Activated CD4-positive, alpha-beta memory T cell treated with anti-CD3 and anti-CD28 coated beads for 36 hours (primary cell): ENCODE measurements at regions not wholly inside any gene's neighbourhood (a gene's known extent, or its start where the extent isn't known, plus 50 kb on each side); places are given as distances from the start of the nearest gene placed in this dataset.

Experiments used
- CTCF ChIA-PET: fragments of 350-600 bp; sonication (Branson Sonifier 250); formaldehyde crosslinking; loops from one replicate; lab custom pipeline; 2021; ENCODE audit warnings: antibody characterized with exemption, inconsistent platforms; lab: Charles Lee
- POLR2A ChIA-PET: fragments of 350-600 bp; sonication (Branson Sonifier 250); formaldehyde crosslinking; loops from one replicate; lab custom pipeline; 2021; ENCODE audit warnings: antibody characterized with exemption; lab: Charles Lee
- DNase-seq: peaks from one replicate; pipeline ENCODE4 v3.0.0-alpha.2; 2020
- H3K27ac Mint-ChIP-seq: one replicate; pipeline ENCODE4 v1.8.0; 2021; ENCODE audit warnings: mixed read lengths
- H3K27me3 Mint-ChIP-seq: one replicate; pipeline ENCODE4 v1.8.0; 2021; ENCODE audit warnings: mixed read lengths
- H3K36me3 Mint-ChIP-seq: one replicate; pipeline ENCODE4 v1.8.0; 2021; ENCODE audit warnings: mixed read lengths
- H3K4me1 Mint-ChIP-seq: one replicate; pipeline ENCODE4 v1.8.0; 2021; ENCODE audit warnings: low read depth, mixed read lengths
- H3K4me3 Mint-ChIP-seq: one replicate; pipeline ENCODE4 v1.8.0; 2021; ENCODE audit warnings: mild to moderate bottlenecking, mixed read lengths
- H3K9me3 Mint-ChIP-seq: one replicate; pipeline ENCODE4 v1.8.0; 2021; ENCODE audit warnings: mixed read lengths
- intact Hi-C: fragments of 100-400 bp; cut with micrococcal nuclease; formaldehyde crosslinking; loops from one replicate; pipeline ENCODE4 v1.15.1; 2023

DNA sequence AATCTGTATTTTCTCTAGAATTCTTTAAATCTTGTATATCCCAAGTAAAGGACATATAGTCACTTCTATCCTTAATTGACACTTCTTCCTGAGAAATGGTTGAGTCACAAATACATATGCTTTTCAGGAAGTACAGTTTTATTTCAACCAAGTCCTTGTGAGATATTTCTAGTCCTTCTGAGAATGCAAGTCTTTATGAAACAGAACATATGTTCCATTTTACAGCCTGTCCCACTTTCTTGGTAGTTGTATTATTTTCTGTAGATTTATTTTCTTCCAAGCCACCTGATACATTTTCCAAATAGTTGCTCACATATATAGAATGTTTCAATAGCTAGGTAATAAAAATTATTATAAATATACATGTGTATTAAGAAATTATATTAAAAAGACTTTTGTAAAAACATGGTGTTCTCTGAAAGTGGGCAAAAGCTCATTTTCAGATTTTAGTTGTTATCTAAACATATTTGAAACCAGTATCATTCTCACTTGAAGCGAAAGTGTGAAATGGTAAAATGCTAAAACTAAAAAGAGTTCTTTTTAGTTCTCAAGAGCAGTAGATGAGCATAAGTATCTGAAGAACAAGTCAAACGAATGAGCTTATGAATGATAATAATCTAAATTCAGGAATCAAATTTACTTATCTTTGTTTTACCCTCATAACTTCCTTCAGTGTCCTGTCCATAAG is 468.0 kb downstream of the EPHA5 start:
- ChIA-PET POLR2A (no interaction called here), CTCF (no interaction called here)
- H3K4me1 Mint-ChIP-seq, result no peaks in the 10 kb centered on the region
- H3K9me3 Mint-ChIP-seq, result peaks cover 15% of the 10 kb centered on the region
- H3K27ac Mint-ChIP-seq, result no peak overlapping the region
- no peak overlapping the region for H3K4me3 Mint-ChIP-seq
- no peaks in the 10 kb centered on the region for H3K27me3 Mint-ChIP-seq
- no peak for DNase-seq
- intact Hi-C loops, result no loop called here
- H3K36me3 Mint-ChIP-seq, result no peaks in the 10 kb centered on the region

DNA sequence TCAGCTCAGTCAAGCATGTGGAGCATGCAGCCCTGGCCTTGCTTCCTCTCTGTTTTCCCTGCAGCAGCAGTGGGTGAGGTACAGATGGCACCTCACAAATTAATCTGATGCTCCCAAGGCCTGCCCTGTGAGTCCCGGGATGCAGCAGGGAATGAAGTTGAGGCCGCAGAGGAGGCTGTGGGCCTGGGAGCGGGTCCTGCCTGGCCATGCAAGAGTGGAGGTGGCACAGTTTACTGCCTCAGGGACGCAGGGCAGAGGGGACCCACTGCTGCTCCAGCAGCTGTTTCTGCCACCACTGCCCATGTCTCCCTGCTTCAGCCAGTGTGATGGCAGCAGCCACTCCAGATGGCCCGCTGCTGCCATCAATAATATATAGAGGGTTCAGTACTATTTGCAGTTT is 474.6 kb downstream of the EPHA5 start:
- CTCF ChIA-PET, result no interaction called here
- POLR2A ChIA-PET, result no interaction called here
- H3K4me1 Mint-ChIP-seq, result no peaks in the 10 kb centered on the region
- no peak for DNase-seq
- peaks cover 13% of the 10 kb centered on the region for H3K9me3 Mint-ChIP-seq
- no peak overlapping the region for H3K4me3 Mint-ChIP-seq
- H3K27me3 Mint-ChIP-seq, result no peaks in the 10 kb centered on the region
- intact Hi-C loops, result no loop called here
- no peaks in the 10 kb centered on the region for H3K36me3 Mint-ChIP-seq
- no peak overlapping the region for H3K27ac Mint-ChIP-seq

DNA sequence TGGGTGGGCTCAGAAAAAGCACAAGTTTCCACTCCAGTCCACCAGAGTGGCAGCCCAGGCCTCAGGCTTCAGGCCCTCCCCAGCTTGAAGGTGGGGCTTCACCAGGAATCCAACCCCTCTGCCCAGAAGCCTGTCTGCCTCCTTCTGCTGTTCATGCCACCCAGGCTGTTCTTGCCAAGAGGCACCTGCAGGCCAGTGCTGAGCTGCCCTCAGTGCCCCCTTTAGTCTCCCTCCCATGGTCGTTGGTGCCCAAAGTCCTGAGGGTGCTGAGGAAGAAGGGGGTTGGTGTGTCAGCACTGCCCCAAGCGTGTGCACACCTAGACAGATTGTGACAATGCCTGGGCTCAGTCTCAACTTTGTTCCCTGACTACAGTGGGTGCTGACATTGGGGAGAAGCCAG is 475.3 kb downstream of the EPHA5 start:
- no peak overlapping the region for H3K27ac Mint-ChIP-seq
- H3K27me3 Mint-ChIP-seq, result no peaks in the 10 kb centered on the region
- no peak overlapping the region for H3K4me3 Mint-ChIP-seq
- ChIA-PET POLR2A (no interaction called here), CTCF (no interaction called here)
- H3K4me1 Mint-ChIP-seq, result no peaks in the 10 kb centered on the region
- intact Hi-C loops, result no loop called here
- DNase-seq, result no peak
- no peaks in the 10 kb centered on the region for H3K36me3 Mint-ChIP-seq
- H3K9me3 Mint-ChIP-seq, result peaks cover 15% of the 10 kb centered on the region

GRCh38 chr4:65193985-65194384 is 476.3 kb downstream of the EPHA5 start:
- no peaks in the 10 kb centered on the region for H3K36me3 Mint-ChIP-seq
- POLR2A ChIA-PET, result no interaction called here
- CTCF ChIA-PET, result no interaction called here

DNA sequence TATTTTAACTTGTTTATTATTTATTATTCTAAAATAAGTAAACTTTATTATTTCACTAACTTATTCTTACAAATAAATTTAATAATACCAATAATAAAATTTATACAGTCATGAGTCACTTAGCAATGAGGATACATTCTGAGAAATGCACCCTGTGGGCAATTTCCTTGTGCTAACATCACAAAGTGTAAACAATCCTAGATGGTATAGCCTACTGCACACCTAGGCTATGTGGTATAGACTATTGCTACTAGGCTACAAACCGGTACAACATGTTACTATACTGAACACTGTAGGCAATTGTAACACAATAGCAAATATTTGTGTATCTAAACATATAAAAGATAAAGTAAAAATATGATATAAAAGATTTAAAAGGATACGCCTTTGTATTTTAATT is 479.5 kb downstream of the EPHA5 start:
- H3K27ac Mint-ChIP-seq, result no peak overlapping the region
- intact Hi-C loops, result no loop called here
- no peaks in the 10 kb centered on the region for H3K27me3 Mint-ChIP-seq
- no peak for DNase-seq
- ChIA-PET POLR2A (no interaction called here), CTCF (no interaction called here)
- H3K36me3 Mint-ChIP-seq, result no peaks in the 10 kb centered on the region
- peaks cover 11% of the 10 kb centered on the region for H3K9me3 Mint-ChIP-seq
- H3K4me1 Mint-ChIP-seq, result no peaks in the 10 kb centered on the region
- no peak overlapping the region for H3K4me3 Mint-ChIP-seq

More at GRCh38 chr4:65193985-65194384, 476.3 kb downstream of the EPHA5 start:
- Mint-ChIP-seq H3K27ac (no peak overlapping the region), H3K4me1 (no peaks in the 10 kb centered on the region), H3K27me3 (no peaks in the 10 kb centered on the region), H3K9me3 (peaks cover 16% of the 10 kb centered on the region), H3K4me3 (no peak overlapping the region)
- intact Hi-C loops, result no loop called here
- DNase-seq, result no peak

DNA sequence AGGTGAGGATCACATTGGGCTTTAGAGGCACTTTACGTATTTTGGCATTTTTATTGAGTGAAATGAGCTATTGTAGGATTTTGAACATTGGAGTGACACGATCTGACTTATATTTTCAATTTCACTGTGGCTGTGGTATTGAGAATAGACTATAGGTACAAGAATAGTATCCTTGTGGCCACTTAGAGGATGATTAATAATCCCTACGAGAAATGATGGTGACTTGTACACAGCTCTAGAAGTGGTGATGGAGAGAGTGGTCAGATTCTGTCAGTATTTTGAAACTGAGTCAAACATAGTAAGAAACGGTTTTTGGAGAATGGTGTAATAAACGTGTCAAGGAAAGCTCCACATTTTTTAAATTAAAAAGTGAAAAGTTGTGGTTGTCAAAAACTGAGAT is 494.7 kb downstream of the EPHA5 start:
- no peaks in the 10 kb centered on the region for H3K36me3 Mint-ChIP-seq
- ChIA-PET CTCF (no interaction called here), POLR2A (interaction anchor here (0.6 kb wide), 1 partner anchor 128 kb away, joined by 3 read pairs; no protein-coding TSS in a partner anchor)
- H3K4me1 Mint-ChIP-seq, result no peaks in the 10 kb centered on the region
- H3K9me3 Mint-ChIP-seq, result peaks cover 8% of the 10 kb centered on the region
- no peak overlapping the region for H3K4me3 Mint-ChIP-seq
- no peak for DNase-seq
- no peaks in the 10 kb centered on the region for H3K27me3 Mint-ChIP-seq
- H3K27ac Mint-ChIP-seq, result no peak overlapping the region
- intact Hi-C loops, result no loop called here

DNA sequence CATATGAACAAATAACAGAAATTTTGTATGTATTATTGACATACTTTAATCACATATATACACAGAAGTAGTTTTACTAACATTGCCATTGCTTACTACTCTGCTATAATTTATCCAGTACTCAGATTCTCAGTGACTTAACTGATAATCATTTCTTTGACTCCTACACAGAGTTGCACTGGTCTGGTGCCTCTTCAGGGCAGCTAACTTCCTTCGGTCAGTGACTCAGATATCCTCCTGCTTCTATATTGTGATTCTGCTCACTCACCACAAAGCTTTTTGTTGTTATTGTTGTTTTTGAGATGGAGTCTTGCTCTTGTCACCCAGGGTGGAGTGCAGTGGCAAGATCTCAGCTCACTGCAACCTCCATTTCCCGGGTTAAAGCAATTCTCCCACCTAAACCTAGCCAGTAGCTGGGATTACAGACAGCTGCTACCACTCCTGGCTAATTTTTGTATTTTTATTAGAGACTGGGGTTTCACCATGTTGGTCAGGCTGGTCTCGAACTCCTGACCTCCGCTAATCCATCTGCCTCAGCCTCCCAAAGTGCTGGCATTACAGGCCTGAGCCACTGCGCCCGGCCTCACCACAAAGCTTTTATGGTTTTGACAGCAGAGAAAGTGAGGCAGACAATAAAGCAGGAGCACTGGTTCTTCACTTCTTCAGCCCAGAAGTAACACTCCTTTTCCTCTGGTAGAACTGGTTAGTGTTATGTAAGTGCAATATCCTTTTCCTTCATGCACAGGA is 499.3 kb downstream of the EPHA5 start:
- intact Hi-C loops, result no loop called here
- POLR2A ChIA-PET, result no interaction called here
- no peaks in the 10 kb centered on the region for H3K4me1 Mint-ChIP-seq

GRCh38 chr4:65167719-65168118 is 502.6 kb downstream of the EPHA5 start:
- Mint-ChIP-seq H3K4me3 (no peak overlapping the region), H3K9me3 (peaks cover 8% of the 10 kb centered on the region), H3K27ac (no peak overlapping the region), H3K27me3 (no peaks in the 10 kb centered on the region), H3K36me3 (no peaks in the 10 kb centered on the region), H3K4me1 (no peaks in the 10 kb centered on the region)
- no peak for DNase-seq
- ChIA-PET POLR2A (no interaction called here), CTCF (no interaction called here)
- intact Hi-C loops, result no loop called here

More for the DNA sequence above, 499.3 kb downstream of the EPHA5 start:
- Mint-ChIP-seq H3K27me3 (no peaks in the 10 kb centered on the region), H3K4me3 (no peak overlapping the region), H3K27ac (no peak overlapping the region), H3K36me3 (no peaks in the 10 kb centered on the region), H3K9me3 (peaks cover 11% of the 10 kb centered on the region)
- CTCF ChIA-PET, result interaction anchor here (0.6 kb wide), 1 partner anchor 156 kb away, joined by 3 read pairs; no protein-coding TSS in a partner anchor
- no peak for DNase-seq

DNA sequence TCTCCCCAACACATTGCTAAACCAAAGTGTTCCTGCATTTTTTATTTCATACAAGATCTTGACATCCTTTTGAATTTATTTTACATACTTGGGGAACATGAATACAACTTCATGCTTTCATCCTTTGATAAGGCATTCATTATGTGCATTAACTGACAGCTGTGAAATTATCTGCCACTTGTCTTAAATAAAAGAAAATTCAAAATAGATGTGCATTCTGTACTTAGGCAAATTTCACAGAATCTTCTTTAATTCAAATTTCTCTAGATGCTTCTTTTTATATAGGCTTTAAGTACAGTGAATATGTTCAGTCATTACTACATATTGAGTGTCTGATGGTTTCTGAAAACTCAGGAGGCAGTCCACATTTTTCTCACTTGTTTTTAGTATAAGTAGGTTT is 518.1 kb downstream of the EPHA5 start:
- no peak for DNase-seq
- POLR2A ChIA-PET, result no interaction called here
- Mint-ChIP-seq H3K9me3 (peaks cover 5% of the 10 kb centered on the region), H3K36me3 (no peaks in the 10 kb centered on the region), H3K4me3 (no peak overlapping the region), H3K27ac (no peak overlapping the region), H3K27me3 (no peaks in the 10 kb centered on the region), H3K4me1 (no peaks in the 10 kb centered on the region)
- intact Hi-C loops, result no loop called here
- CTCF ChIA-PET, result no interaction called here

DNA sequence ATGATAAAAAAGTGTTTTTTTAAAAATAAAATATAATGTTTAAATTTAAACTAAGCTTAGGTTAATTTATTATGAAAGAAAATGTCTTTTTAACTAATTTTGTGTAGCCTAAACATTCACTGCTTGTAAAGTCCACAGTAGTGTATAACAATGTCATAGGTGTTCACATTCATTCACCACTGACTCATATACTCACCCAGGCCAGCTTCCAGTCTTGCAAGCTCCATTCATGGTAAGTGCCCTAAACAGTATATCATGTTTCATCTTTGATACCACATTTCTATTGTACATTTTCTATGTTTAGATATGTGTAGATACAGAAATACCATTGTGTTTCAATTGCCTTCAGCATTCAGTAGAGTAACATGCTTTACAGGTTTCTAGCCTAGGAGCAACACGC is 530.3 kb downstream of the EPHA5 start:
- intact Hi-C loops, result no loop called here
- H3K9me3 Mint-ChIP-seq, result peaks cover 37% of the 10 kb centered on the region
- no peaks in the 10 kb centered on the region for H3K4me1 Mint-ChIP-seq
- H3K4me3 Mint-ChIP-seq, result no peak overlapping the region
- H3K36me3 Mint-ChIP-seq, result no peaks in the 10 kb centered on the region
- no peak overlapping the region for H3K27ac Mint-ChIP-seq
- POLR2A ChIA-PET, result no interaction called here
- CTCF ChIA-PET, result interaction anchor here (0.6 kb wide), 1 partner anchor 735 kb away, joined by 3 read pairs; no protein-coding TSS in a partner anchor
- DNase-seq, result no peak
- H3K27me3 Mint-ChIP-seq, result no peaks in the 10 kb centered on the region

DNA sequence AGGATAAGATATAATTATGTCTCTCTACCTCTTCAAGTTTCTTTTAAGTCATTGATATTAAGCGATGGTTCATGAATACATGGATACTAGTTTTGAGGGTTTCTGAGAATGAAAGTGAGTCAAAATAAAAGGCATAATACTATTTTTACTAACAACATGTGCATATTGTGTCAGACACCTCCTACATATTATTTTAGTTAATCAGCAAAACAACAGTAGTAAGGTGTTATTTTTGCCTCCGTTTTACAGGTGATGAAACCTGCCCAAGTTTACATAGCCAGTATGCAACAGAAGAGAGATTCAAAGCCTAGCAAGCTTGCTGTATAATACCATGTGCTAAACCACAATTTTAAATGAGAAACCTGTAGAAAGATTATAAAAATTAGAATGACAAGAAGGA is 544.1 kb downstream of the EPHA5 start:
- POLR2A ChIA-PET, result no interaction called here
- no peak overlapping the region for H3K4me3 Mint-ChIP-seq

DNA sequence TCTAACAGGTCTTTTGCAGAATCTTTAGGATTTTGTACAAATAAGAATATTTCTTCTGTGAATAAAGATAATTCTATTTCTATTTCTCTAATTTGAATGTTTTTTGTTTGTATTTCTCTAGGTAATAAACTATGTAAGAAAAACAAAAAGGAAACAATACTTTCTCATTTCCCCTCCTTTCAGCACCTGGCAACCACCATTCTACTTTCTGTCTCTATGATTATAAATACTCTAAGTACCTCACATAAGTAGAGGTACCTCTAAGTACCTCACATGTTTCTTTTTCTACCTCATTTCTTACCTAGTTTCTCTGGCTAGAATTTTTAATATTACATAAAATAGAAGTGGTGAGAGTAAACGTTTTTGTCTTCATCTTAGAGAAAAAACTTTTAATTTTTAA is 550.0 kb downstream of the EPHA5 start:
- intact Hi-C loops, result no loop called here
- Mint-ChIP-seq H3K27me3 (no peaks in the 10 kb centered on the region), H3K36me3 (no peaks in the 10 kb centered on the region), H3K4me1 (no peaks in the 10 kb centered on the region), H3K4me3 (no peak overlapping the region), H3K9me3 (peaks cover 21% of the 10 kb centered on the region), H3K27ac (no peak overlapping the region)
- ChIA-PET CTCF (no interaction called here), POLR2A (no interaction called here)
- no peak for DNase-seq

More for the DNA sequence above, 544.1 kb downstream of the EPHA5 start:
- Mint-ChIP-seq H3K4me1 (no peaks in the 10 kb centered on the region), H3K27ac (no peak overlapping the region), H3K36me3 (no peaks in the 10 kb centered on the region), H3K9me3 (peaks cover 9% of the 10 kb centered on the region), H3K27me3 (no peaks in the 10 kb centered on the region)
- CTCF ChIA-PET, result no interaction called here
- intact Hi-C loops, result no loop called here
- no peak for DNase-seq

DNA sequence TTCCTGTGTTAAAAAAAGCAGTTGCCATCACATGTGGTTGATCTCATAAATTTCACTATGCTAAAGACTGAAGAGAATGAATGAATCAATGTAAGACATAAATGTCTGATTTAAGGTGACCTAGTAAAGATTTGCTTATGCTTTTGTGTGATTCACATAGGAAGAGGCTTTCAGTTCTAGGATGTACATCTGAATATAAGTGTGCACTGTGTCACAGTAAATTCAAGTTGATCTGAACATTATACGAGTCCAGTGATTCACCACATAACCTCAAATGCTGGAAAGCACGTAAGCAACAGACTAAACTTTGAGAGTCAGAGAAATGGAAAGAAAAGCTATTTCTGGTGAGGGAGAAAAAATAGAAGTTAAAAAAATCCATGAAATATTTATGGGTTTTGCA is 567.9 kb downstream of the EPHA5 start:
- H3K27me3 Mint-ChIP-seq, result no peaks in the 10 kb centered on the region
- no peak for DNase-seq
- intact Hi-C loops, result no loop called here
- H3K9me3 Mint-ChIP-seq, result peaks cover 4% of the 10 kb centered on the region
- H3K4me3 Mint-ChIP-seq, result no peak overlapping the region
- H3K27ac Mint-ChIP-seq, result no peak overlapping the region
- H3K36me3 Mint-ChIP-seq, result no peaks in the 10 kb centered on the region
- no peaks in the 10 kb centered on the region for H3K4me1 Mint-ChIP-seq
- ChIA-PET POLR2A (no interaction called here), CTCF (no interaction called here)
